AG04450 (cell line): ENCODE measurements at regions not wholly inside any gene's neighbourhood (a gene's known extent, or its start where the extent isn't known, plus 50 kb on each side); places are given as distances from the start of the nearest gene placed in this dataset.
"Not testable (repeated sequence)": the region's sequence is repeated elsewhere in the genome, so short reads cannot be mapped to it uniquely, and the experiment has no call there.

Experiments used
- CTCF ChIA-PET: fragments of 300-600, 350-600 bp; formaldehyde crosslinking; extraction: SDS; loops from one replicate; lab custom pipeline; 2022; ENCODE audit warnings: antibody characterized with exemption, inconsistent platforms; lab: Charles Lee
- POLR2A ChIA-PET: fragments of 350-600 bp; formaldehyde crosslinking; extraction: SDS; loops from one replicate; lab custom pipeline; 2021; ENCODE audit warnings: antibody characterized with exemption, inconsistent platforms; lab: Yijun Ruan, JAX
- DNase-seq: peaks from one replicate; pipeline ENCODE4 v3.0.0-alpha.2; 2011; ENCODE audit warnings: low read depth, low spot score
- H3K27ac ChIP-seq: one replicate; pipeline ENCODE4 v1.5.1; 2012; ENCODE audit warnings: low read depth, low read length, control low read depth
- H3K27me3 ChIP-seq: one replicate; pipeline ENCODE4 v1.6.0; 2012; ENCODE audit warnings: low read length; ENCODE audit not compliant: control insufficient read depth, insufficient read depth
- H3K4me3 ChIP-seq: 2 replicates; pipeline ENCODE4 v1.5.1; 2011; ENCODE audit warnings: mild to moderate bottlenecking, low read depth, low read length, control low read depth
- H3K9me3 ChIP-seq: 2 replicates; pipeline ENCODE4 v1.5.1; 2012; ENCODE audit warnings: low read length; ENCODE audit not compliant: control insufficient read depth, insufficient read depth
- CTCF ChIP-seq: IDR thresholded peaks from 2 replicates; pipeline ENCODE4 v1.5.1; 2011; ENCODE audit warnings: low read depth, low read length, control low read depth, inconsistent platforms

DNA sequence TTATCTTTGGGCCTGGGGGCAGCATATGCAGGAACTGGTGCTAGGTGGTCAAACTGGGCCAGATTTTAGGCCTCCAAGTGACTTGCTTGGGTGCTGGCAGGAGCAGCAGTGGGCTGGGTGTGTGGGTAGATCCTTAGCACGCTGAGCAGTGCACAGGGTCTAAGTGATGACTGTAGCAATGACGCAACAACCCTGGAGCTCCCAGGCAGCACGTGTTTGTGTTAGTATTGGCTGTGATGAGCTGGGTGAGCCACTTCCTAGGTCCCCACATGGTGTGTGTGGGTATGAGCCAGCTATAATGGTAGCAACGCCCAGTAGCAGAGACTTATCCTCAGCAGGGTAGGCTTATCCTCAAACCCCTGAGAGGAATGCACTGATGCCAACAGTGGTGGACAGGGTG lies 570.6 kb upstream of the ROBO1 start:
- Histone ChIP-seq H3K27ac (no peak overlapping the region), H3K9me3 (no peaks in the 10 kb centered on the region; the same call in 1 of the 2 replicates), H3K27me3 (no peaks in the 10 kb centered on the region), H3K4me3 (no peak overlapping the region)
- ChIA-PET POLR2A (no interaction called here), CTCF (no interaction called here)
- no peak for DNase-seq
- no peak for TF ChIP-seq CTCF

GRCh38 chr3:80334534-80334933 lies 566.7 kb upstream of the ROBO1 start:
- Histone ChIP-seq H3K27ac (no peak overlapping the region), H3K27me3 (no peaks in the 10 kb centered on the region), H3K9me3 (no peaks in the 10 kb centered on the region; the same call in 1 of the 2 replicates), H3K4me3 (no peak overlapping the region)
- ChIA-PET CTCF (no interaction called here), POLR2A (no interaction called here)
- no peak for TF ChIP-seq CTCF
- DNase-seq: no peak

DNA sequence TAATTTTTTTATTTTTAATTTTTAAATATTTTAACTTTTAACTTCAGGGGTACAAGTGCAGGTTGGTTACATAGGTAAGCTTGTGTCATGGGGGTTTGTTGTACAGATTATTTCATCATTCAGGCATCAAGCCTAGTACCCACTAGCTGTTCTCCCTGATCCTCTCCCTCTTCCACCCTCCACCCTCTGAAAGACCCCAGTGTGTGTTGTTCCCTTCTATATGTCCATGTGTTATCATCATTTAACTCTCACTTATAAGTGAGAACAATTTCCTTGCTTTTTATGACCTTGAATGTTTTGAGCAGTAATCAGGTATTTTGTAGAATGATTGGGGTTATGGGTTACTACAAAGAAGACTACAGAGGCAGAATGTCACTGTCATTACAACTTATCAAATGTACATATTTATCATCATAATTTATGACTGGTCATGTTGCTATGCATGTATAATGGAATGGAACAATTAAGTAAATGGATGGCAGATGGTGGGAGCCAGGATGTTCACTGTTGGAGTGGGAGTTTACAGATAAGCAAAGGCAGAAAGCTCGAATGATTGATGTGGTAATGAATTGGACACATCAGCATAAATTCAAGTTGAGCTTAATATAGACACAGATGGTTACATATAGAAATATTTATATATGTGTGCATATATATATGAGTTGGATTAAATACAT lies 563.8 kb upstream of the ROBO1 start:
- no peaks in the 10 kb centered on the region for H3K9me3 ChIP-seq
- no peak for DNase-seq
- no peak for TF ChIP-seq CTCF
- no peaks in the 10 kb centered on the region for H3K27me3 ChIP-seq
- ChIA-PET POLR2A (no interaction called here), CTCF (no interaction called here)
- H3K27ac ChIP-seq: no peak overlapping the region
- H3K4me3 ChIP-seq: no peak overlapping the region

DNA sequence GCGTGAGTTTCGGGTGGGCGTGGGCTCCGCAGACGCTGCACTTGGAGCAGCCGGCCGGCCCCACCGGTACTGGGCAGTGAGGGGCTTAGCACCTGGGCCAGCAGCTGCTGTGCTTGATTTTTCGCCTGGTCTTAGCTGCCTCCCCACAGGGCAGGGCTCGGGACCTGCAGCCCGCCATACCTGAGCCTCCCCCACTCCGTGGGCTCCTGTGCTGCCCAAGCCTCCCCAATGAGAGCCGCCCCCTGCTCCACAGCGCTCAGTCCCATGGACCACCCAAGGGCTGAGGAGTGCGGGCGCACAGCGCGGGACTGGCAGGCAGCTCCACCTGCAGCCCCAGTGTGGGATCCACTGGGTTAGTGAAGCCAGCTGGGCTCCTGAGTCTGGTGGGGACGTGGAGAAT lies 546.7 kb upstream of the ROBO1 start:
- H3K27me3 ChIP-seq, CTCF ChIA-PET, H3K9me3 ChIP-seq, H3K27ac ChIP-seq, H3K4me3 ChIP-seq, DNase-seq, POLR2A ChIA-PET: not testable (repeated sequence)

DNA sequence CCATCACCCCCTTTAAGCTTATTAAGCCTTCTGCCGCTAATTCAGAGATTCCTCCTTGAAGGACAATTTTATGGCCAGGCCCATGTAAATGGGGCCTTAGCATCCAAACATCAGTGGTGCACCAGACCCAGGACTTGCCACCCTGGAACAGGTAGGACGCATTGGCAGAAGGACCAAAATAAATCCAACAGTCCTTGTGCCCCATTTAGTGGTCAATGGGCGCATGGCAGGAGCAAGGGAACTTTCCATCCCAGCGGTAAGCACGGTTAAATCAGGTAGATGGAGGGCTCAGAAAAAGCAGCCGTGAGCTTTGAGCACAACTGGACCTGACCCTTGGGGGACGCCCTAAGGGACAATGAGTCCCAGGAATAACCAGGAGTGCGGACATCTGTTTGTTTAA lies 540.8 kb upstream of the ROBO1 start:
- no peak for DNase-seq
- TF ChIP-seq CTCF: no peak
- H3K4me3 ChIP-seq: no peak overlapping the region
- ChIA-PET CTCF (no interaction called here), POLR2A (no interaction called here)
- no peak overlapping the region for H3K27ac ChIP-seq
- no peaks in the 10 kb centered on the region for H3K9me3 ChIP-seq
- no peaks in the 10 kb centered on the region for H3K27me3 ChIP-seq

- H3K27me3 ChIP-seq: no peaks in the 10 kb centered on the region
- no peak overlapping the region for H3K27ac ChIP-seq
- H3K4me3 ChIP-seq: no peak overlapping the region
- DNase-seq: no peak
- H3K9me3 ChIP-seq: no peaks in the 10 kb centered on the region
- TF ChIP-seq CTCF: no peak
- CTCF ChIA-PET: no interaction called here
- POLR2A ChIA-PET: no interaction called here
These were observed 540.0 kb upstream of the ROBO1 start for GRCh38 chr3:80307844-80308243.
